COLO668 (cell line): ENCODE measurements at regions not wholly inside any gene's neighbourhood (a gene's known extent, or its start where the extent isn't known, plus 50 kb on each side); places are given as distances from the start of the nearest gene placed in this dataset.
"Not testable (repeated sequence)": the region's sequence is repeated elsewhere in the genome, so short reads cannot be mapped to it uniquely, and the experiment has no call there.

Source experiments
- DNase-seq: peaks from one replicate; lab custom pipeline; 2025; ENCODE audit not compliant: unreplicated experiment; lab: John Stamatoyannopoulos, UW

GRCh38 chr2:39875182-39875913 is 96.3 kb upstream of the THUMPD2 start:
- DNase-seq = no peak

GRCh38 chr2:39874236-39874635 is 95.2 kb upstream of the THUMPD2 start:
- DNase-seq = no peak

DNA sequence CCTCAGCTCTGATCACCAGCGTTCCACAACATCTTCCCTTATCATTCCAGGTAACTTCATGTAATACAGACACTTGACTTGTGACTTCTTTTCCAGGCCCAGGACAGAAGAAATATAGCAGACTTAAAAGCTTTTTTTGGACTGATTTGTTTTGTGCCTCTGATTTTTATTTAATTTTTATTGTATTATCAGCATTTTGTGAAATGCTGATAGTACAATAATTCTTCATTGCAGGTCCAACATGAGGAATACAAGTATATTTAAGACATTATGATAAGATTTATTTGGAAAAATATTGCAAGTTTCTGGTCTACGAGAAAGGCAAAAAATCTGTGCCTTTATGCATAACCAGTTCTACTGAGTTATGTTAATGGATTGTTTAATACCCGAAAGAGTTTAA is 94.5 kb upstream of the THUMPD2 start:
- DNase-seq = no peak

DNA sequence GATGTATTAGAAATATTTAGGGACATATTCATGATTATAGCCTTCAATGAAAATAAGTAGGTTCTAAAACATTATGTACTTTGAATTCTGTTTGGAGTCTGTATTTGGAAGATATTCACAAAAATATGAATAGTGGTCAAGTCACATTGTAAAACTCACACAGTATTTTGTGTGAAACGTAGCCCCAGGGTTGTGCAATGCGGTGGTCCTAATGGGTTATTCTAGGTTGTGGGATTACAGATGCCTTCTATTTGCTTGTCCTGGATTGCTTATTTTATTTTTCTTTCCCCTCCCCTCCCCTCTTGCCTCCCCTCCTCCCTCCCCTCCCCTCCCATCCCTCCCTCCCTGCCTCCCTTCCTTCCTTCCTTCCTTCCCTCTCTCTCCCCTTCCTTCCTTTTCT is 93.7 kb upstream of the THUMPD2 start:
- no peak for DNase-seq

DNA sequence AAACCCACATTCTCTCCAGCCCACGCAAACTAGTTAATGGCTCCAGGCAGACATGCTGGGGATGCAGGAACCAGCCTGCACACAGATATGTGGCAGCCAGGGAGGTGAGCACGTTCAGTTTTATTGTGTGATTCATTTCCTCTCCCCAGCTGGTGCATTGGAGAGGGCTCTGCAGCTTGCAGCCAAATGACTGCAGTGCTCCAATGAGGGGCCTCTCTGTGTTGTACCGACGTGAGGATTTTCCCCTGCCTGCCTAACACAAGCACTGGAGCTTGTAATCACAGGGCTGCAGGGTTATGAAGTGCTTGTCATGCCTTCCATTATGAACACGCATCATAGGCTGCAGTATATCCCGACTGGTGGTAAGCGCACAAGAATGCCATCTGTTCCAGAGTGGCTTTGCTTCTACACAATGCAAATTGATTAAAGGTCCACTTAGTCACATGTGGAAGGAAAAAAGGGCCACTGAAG is 92.3 kb upstream of the THUMPD2 start:
- DNase-seq = no peak

- DNase-seq = no peak
Measured at GRCh38 chr2:39870871-39871270, 91.8 kb upstream of the THUMPD2 start.

GRCh38 chr2:39867268-39867667 is 88.2 kb upstream of the THUMPD2 start:
- no peak for DNase-seq

- no peak for DNase-seq
Measured at GRCh38 chr2:39865751-39866150, 86.7 kb upstream of the THUMPD2 start.

DNA sequence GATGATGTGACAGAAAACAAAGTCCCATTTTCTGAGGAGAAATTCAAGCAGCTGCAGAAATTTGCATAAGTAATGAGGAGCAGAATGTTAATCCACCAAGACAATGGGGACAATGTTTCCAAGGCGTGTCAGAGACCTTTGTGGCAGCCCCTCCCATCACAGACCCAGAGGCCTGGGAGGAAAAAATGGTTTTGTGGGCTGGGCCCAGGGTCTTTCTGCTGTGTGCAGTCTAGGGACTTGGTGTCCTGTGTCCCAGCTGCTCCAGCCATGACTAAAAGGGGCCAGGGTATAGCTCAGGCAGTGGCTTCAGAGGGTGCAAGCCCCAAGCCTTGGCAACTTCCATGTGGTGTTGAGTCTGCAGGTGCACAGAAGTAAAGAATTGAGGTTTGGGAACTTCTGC is 84.6 kb upstream of the THUMPD2 start:
- DNase-seq = not testable (repeated sequence)

GRCh38 chr2:39860538-39860937 is 81.5 kb upstream of the THUMPD2 start:
- no peak for DNase-seq

- DNase-seq = no peak
Measured at GRCh38 chr2:39858677-39859076, 79.6 kb upstream of the THUMPD2 start.

DNA sequence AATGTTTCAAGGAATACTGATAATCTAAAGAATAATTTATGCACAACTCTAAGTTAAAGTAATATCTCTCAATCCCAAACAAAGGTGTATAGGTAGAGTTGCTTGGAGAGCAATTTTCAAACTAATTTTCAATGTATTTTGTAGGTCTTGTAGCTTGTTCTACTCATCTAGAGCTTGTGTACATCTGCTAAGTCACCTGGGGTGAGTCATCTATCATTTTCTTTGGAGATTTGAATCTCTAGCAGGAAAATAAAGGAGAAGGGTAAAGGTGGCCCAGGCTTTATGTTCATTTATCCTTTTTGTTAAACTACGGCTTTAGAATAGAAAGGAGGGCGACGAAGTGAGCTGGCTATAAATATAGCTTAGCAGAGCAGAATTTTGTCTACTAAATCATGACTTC is 76.8 kb upstream of the THUMPD2 start:
- no peak for DNase-seq

DNA sequence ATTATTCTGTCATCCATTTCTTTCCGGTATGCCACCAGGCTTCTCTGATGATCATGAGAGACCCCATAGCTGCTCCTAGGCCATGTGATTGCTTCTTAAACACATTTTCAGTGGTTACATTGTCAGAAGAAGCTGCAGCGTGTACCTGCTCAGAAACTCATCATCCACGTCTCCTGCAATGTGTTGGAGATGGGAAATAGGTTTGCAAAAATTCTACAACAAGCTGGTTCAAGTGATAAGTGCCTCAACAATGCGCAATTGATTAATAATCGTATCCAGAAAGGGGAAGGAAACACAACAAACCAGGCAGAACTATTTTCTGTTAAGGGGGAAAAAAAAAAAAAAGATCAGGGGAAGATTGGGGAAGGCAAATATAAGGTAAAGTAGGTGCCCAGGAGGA is 75.7 kb upstream of the THUMPD2 start:
- DNase-seq = no peak

DNA sequence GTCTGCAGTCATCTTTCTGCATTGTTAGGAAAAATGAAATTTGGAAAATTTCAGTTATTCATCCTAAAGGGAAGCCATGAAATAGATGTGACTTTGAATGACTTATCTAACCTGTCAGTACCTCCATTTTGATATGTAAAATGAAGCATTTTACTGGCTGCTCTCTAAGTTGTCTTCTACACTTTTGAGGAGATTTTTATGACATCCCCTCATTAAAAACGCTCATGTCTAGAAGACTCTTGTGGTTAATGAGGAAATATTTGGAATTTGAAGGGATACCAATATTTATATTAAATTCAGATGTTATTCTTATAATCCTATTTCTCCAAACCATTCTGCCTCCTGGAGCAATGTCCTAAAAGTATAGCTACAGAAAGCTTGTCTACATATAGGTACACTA is 73.8 kb upstream of the THUMPD2 start:
- DNase-seq = no peak

GRCh38 chr2:39851651-39852110 is 72.6 kb upstream of the THUMPD2 start:
- no peak for DNase-seq

GRCh38 chr2:39851251-39851650 is 72.2 kb upstream of the THUMPD2 start:
- DNase-seq = no peak

GRCh38 chr2:39849982-39850526 is 71.0 kb upstream of the THUMPD2 start:
- no peak for DNase-seq

DNA sequence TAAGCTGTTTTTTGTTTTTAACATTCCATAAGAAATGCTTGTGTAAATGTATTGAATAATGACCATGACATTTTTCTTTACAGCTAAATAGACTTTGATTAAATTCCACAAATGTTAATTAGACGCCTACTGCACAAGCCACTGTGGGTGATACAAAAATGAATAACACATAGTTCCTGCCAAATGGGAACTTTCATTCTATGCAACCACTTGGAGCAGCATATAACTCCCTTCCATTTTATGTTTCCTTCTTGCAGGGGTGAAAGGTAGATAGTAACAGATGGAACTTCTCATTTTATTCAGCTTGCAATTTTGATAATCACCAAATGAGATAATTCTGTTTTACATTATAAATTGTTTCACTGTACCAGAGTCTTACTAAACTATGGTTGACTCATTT is 70.0 kb upstream of the THUMPD2 start:
- no peak for DNase-seq

GRCh38 chr2:39845460-39846146 is 66.5 kb upstream of the THUMPD2 start:
- DNase-seq = no peak

DNA sequence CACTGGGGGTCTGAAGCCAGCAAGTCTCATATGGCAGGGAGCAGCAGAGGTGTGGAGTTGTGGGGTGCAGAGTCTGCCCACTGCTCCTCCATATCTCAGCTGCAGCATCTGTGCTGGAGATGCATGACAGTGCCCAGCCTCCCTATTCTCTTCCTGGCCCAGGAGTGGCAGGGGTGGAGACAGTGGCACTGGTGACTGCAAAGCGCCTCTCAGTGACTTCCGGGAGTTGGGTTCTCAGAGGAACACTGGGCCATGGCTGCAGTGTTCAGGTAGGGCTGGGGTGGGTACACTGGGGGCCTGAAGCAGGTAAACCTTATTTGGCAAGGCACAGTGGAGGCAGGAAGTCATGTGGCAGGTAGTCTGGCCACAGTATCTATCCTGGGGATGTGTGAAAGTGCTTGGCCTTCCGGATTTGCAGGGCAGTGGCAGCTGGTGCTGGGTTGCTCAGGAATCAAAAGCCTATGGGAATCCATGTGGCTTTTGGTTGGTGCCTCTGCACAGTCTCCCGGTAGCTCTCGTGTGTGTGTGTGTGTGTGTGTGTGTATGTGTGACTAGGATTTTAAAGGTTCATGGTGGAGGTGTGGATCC is 60.3 kb upstream of the THUMPD2 start:
- no peak for DNase-seq

DNA sequence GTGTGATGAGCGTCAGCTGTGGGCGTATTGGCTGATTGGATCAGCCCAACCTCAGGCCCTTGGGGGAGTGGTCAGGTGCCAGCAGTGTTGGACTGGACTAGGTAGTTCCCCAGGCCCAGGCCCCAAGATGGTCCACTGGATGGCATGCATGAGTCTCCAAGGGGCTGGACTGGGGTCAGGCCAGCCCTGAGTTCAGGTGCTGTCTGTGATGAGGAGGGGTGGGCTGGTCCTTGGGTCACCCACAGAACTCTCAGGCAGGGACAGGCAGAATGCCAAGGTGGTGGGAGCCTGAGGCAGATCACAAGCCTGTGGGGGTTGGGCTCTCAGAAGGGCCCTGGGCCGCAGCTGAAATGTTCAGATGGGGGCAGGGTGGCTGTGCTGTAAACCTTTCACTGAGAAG is 59.5 kb upstream of the THUMPD2 start:
- DNase-seq = no peak
